DOHH2 (cell line): ENCODE measurements at regions not wholly inside any gene's neighbourhood (a gene's known extent, or its start where the extent isn't known, plus 50 kb on each side); places are given as distances from the start of the nearest gene placed in this dataset.

Experiments
- H3F3A ChIP-seq: fragments of 200-600 bp; sonication (generic), shearing (Covaris generic); 2 replicates; pipeline ENCODE4 v1.6.0; 2016; ENCODE audit warnings: antibody characterized with exemption, mild to moderate bottlenecking; ENCODE audit not compliant: control insufficient read depth, insufficient read depth
- H3K27ac ChIP-seq: fragments of 200-600 bp; sonication (generic); 2 replicates; pipeline ENCODE4 v1.5.1; 2014; ENCODE audit warnings: low read depth, mild to moderate bottlenecking, low read length, moderate library complexity
- H3K27me3 ChIP-seq: fragments of 200-600 bp; sonication (generic); 2 replicates; pipeline ENCODE4 v1.6.1; 2014; ENCODE audit warnings: mild to moderate bottlenecking, low read length, mixed read lengths; ENCODE audit not compliant: control insufficient read depth
- H3K36me3 ChIP-seq: fragments of 200-600 bp; sonication (generic); 2 replicates; pipeline ENCODE4 v1.6.1; 2014; ENCODE audit warnings: mild to moderate bottlenecking, low read length, moderate library complexity, mixed read lengths; ENCODE audit not compliant: control insufficient read depth
- H3K4me1 ChIP-seq: fragments of 200-600 bp; sonication (generic); 2 replicates; pipeline ENCODE4 v1.6.1; 2014; ENCODE audit warnings: mild to moderate bottlenecking, low read length, mixed read lengths; ENCODE audit not compliant: control insufficient read depth
- H3K4me2 ChIP-seq: fragments of 200-600 bp; sonication (generic); 2 replicates; pipeline ENCODE4 v1.6.0; 2014; ENCODE audit warnings: mild to moderate bottlenecking, low read length, moderate library complexity
- H3K4me3 ChIP-seq: fragments of 200-600 bp; sonication (generic); 2 replicates; pipeline ENCODE4 v1.5.1; 2014; ENCODE audit warnings: mild to moderate bottlenecking, low read length, mixed read lengths
- H3K79me2 ChIP-seq: fragments of 200-600 bp; sonication (generic); 2 replicates; pipeline ENCODE4 v1.6.1; 2014; ENCODE audit warnings: mild to moderate bottlenecking, low read length, mixed read lengths; ENCODE audit not compliant: control insufficient read depth
- H3K9me2 ChIP-seq: fragments of 200-600 bp; sonication (generic); replicated peaks from 2 replicates; pipeline ENCODE4 v1.6.1; 2014; ENCODE audit warnings: mild to moderate bottlenecking, low read length, mixed read lengths; ENCODE audit not compliant: control insufficient read depth
- H3K9me3 ChIP-seq: fragments of 200-600 bp; sonication (generic); 2 replicates; pipeline ENCODE4 v1.6.1; 2014; ENCODE audit warnings: antibody characterized with exemption, low read length, mixed read lengths; ENCODE audit not compliant: control insufficient read depth, insufficient read depth
- H4K20me1 ChIP-seq: fragments of 200-600 bp; sonication (generic); 2 replicates; pipeline ENCODE4 v1.6.0; 2014; ENCODE audit warnings: low read depth, mild to moderate bottlenecking, antibody characterized with exemption, low read length, moderate library complexity; ENCODE audit not compliant: control insufficient read depth, insufficient read depth
- EZH2phosphoT487 ChIP-seq: fragments of 200-600 bp; sonication (generic); IDR thresholded peaks from 2 replicates; pipeline ENCODE4 v1.6.1; 2017; ENCODE audit warnings: borderline replicate concordance, mild to moderate bottlenecking, antibody characterized with exemption, low read length, moderate library complexity, mixed read lengths
- TF ChIP-seq, protein P1 (sequence below): fragments of 200-600 bp; sonication (generic); IDR thresholded peaks from one replicate; pipeline ENCODE4 v1.5.1; 2014; ENCODE audit warnings: antibody characterized with exemption, mild to moderate bottlenecking, low read depth, low read length; ENCODE audit not compliant: poor library complexity, severe bottlenecking

- H3K4me2 ChIP-seq, result no peak overlapping the region
- no peaks in the 10 kb centered on the region for H3K36me3 ChIP-seq
- no peaks in the 10 kb centered on the region for H3K79me2 ChIP-seq
- no peaks in the 10 kb centered on the region for H3F3A ChIP-seq
- no peak overlapping the region for H3K4me3 ChIP-seq
- H3K4me1 ChIP-seq, result no peaks in the 10 kb centered on the region
- H3K9me2 ChIP-seq, result no peaks in the 10 kb centered on the region; the same call in 1 of the 2 replicates
- no peaks in the 10 kb centered on the region for H4K20me1 ChIP-seq
- H3K27me3 ChIP-seq, result no peaks in the 10 kb centered on the region
- no peak for TF ChIP-seq EZH2phosphoT487
- TF ChIP-seq, protein P1, sequence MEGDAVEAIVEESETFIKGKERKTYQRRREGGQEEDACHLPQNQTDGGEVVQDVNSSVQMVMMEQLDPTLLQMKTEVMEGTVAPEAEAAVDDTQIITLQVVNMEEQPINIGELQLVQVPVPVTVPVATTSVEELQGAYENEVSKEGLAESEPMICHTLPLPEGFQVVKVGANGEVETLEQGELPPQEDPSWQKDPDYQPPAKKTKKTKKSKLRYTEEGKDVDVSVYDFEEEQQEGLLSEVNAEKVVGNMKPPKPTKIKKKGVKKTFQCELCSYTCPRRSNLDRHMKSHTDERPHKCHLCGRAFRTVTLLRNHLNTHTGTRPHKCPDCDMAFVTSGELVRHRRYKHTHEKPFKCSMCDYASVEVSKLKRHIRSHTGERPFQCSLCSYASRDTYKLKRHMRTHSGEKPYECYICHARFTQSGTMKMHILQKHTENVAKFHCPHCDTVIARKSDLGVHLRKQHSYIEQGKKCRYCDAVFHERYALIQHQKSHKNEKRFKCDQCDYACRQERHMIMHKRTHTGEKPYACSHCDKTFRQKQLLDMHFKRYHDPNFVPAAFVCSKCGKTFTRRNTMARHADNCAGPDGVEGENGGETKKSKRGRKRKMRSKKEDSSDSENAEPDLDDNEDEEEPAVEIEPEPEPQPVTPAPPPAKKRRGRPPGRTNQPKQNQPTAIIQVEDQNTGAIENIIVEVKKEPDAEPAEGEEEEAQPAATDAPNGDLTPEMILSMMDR, result no peak
- no peaks in the 10 kb centered on the region; the same call in 1 of the 2 replicates for H3K9me3 ChIP-seq
- no peak overlapping the region for H3K27ac ChIP-seq
Observed at GRCh38 chr15:87287156-87287555, 969.4 kb downstream of the NTRK3 start.

DNA sequence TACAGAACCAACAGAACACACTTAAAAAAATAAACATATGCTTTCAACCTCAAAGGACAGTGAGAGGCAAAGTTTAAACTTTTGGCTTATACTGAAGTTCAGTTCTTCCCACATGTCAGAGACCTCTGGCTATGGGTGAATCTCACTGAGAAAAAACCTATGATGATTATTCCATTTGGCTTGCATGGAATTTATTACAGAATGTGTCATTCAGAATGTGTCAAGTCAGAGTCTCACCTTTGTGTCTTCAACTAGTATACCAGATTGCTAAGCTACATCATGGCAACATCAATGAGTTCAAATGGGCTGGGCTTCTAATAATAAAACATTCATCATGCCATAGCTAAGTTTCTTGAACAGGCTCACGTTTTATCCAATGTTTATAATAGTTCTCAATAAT lies 987.0 kb downstream of the NTRK3 start:
- Histone ChIP-seq H3K79me2 (no peaks in the 10 kb centered on the region), H3F3A (no peaks in the 10 kb centered on the region), H3K27ac (no peak overlapping the region), H3K4me1 (no peaks in the 10 kb centered on the region), H4K20me1 (no peaks in the 10 kb centered on the region), H3K4me2 (no peak overlapping the region), H3K9me2 (no peaks in the 10 kb centered on the region), H3K9me3 (no peaks in the 10 kb centered on the region), H3K4me3 (no peak overlapping the region), H3K27me3 (no peaks in the 10 kb centered on the region), H3K36me3 (no peaks in the 10 kb centered on the region)
- TF ChIP-seq EZH2phosphoT487, result no peak
- TF ChIP-seq, protein P1, result no peak

DNA sequence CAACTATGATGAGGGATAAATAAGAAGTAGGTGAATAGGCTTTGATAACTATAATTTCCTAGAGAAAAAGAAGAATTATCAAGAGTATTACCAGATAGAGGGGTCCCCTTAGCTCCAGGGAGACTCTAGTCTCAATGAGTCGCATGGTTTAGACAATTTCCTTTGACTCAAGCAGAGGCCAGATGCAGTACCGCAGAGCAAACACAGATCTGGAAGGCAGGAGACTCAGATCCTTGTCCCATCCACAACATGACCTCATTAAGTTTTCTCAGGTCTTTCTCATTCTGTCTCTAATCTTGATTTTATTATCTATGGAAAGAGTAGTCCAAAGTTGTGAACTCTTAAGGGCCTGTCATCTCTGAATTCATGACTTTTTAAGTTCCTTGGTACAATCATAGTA lies 987.9 kb downstream of the NTRK3 start:
- no peaks in the 10 kb centered on the region for H3K9me2 ChIP-seq
- no peak overlapping the region for H3K27ac ChIP-seq
- H4K20me1 ChIP-seq, result no peaks in the 10 kb centered on the region
- H3K27me3 ChIP-seq, result no peaks in the 10 kb centered on the region
- H3K4me3 ChIP-seq, result no peak overlapping the region
- TF ChIP-seq EZH2phosphoT487, result no peak
- TF ChIP-seq, protein P1, result no peak
- H3K79me2 ChIP-seq, result no peaks in the 10 kb centered on the region
- H3K9me3 ChIP-seq, result no peaks in the 10 kb centered on the region
- no peak overlapping the region for H3K4me2 ChIP-seq
- H3K36me3 ChIP-seq, result no peaks in the 10 kb centered on the region
- H3F3A ChIP-seq, result no peaks in the 10 kb centered on the region
- no peaks in the 10 kb centered on the region for H3K4me1 ChIP-seq

GRCh38 chr15:87267798-87268197 lies 988.7 kb downstream of the NTRK3 start:
- Histone ChIP-seq H3K4me2 (no peak overlapping the region), H3K36me3 (no peaks in the 10 kb centered on the region), H3K79me2 (no peaks in the 10 kb centered on the region), H3K27ac (no peak overlapping the region), H3K27me3 (no peaks in the 10 kb centered on the region), H3F3A (no peaks in the 10 kb centered on the region), H3K9me2 (no peaks in the 10 kb centered on the region), H3K9me3 (no peaks in the 10 kb centered on the region), H3K4me1 (no peaks in the 10 kb centered on the region), H3K4me3 (no peak overlapping the region), H4K20me1 (no peaks in the 10 kb centered on the region)
- TF ChIP-seq EZH2phosphoT487, result no peak
- TF ChIP-seq, protein P1, result no peak
